ENCODE measurements at regions not wholly inside any gene's neighbourhood (a gene's known extent, or its start where the extent isn't known, plus 50 kb on each side); places are given as distances from the start of the nearest gene placed in this dataset.

DNA sequence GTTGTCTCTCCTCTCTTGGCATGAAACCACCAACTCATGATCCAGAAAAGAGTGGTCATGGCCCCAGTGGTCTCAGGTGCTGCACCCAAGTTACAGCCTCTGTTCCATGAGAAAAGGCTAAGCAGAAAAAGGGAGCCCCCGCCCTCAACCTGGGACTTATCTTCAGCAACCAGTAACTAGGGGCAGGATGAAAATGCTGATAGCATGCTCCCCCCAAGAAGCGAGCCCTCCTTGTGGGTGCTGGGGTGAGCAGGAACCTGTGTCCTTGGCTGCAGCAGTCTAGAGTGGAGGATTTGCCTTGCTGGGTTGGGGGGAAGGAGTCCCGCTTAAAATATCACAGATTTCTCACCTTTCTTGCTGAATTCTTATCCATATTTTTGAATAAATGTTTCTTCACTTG is 490.0 kb downstream of the SUCLG1 start:
- TF ChIP-seq, protein P1, sequence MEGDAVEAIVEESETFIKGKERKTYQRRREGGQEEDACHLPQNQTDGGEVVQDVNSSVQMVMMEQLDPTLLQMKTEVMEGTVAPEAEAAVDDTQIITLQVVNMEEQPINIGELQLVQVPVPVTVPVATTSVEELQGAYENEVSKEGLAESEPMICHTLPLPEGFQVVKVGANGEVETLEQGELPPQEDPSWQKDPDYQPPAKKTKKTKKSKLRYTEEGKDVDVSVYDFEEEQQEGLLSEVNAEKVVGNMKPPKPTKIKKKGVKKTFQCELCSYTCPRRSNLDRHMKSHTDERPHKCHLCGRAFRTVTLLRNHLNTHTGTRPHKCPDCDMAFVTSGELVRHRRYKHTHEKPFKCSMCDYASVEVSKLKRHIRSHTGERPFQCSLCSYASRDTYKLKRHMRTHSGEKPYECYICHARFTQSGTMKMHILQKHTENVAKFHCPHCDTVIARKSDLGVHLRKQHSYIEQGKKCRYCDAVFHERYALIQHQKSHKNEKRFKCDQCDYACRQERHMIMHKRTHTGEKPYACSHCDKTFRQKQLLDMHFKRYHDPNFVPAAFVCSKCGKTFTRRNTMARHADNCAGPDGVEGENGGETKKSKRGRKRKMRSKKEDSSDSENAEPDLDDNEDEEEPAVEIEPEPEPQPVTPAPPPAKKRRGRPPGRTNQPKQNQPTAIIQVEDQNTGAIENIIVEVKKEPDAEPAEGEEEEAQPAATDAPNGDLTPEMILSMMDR (IDR thresholded peaks at IDR 0.05), result no peak
- TF ChIP-seq ZFX (IDR thresholded peaks at IDR 0.05; ENCODE audit: borderline replicate concordance), result no peak

Measured in 22Rv1 (cell line).